ENCODE measurements at regions not wholly inside any gene's neighbourhood (a gene's known extent, or its start where the extent isn't known, plus 50 kb on each side); places are given as distances from the start of the nearest gene placed in this dataset.

- no peak for TF ChIP-seq CTCF (conservative IDR thresholded peaks at IDR 0.05; ENCODE audit: low read length)
- no peak overlapping the region for H3K4me3 ChIP-seq (ENCODE audit: low read length)
- no peak for DNase-seq (ENCODE audit: low read depth)
Measured at GRCh38 chrX:122914256-122914655, 269.8 kb upstream of the GRIA3 start.

DNA sequence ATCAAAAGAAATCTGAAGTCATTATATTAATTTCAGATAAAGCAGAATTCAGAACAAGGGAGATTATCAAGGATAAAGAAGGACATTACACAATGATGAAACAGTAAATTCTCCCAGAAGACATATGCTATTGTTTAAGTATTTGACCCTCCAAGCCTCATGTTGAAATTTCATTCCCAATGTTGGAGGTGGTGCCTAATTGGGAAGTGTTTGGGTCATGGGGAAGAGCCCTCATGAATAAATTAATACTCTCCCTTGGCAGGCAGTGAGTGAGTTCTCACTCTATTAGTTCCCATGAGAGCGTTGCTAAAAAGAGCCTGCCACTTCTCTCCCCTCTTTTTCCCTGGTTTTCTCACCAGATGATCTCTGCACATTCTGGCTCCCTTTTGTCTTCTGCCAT is 249.9 kb upstream of the GRIA3 start:
- no peak overlapping the region for H3K4me3 ChIP-seq (ENCODE audit: low read length)
- no peak for TF ChIP-seq CTCF (conservative IDR thresholded peaks at IDR 0.05; ENCODE audit: low read length)
- DNase-seq (ENCODE audit: low read depth), result peak; percentile 16

DNA sequence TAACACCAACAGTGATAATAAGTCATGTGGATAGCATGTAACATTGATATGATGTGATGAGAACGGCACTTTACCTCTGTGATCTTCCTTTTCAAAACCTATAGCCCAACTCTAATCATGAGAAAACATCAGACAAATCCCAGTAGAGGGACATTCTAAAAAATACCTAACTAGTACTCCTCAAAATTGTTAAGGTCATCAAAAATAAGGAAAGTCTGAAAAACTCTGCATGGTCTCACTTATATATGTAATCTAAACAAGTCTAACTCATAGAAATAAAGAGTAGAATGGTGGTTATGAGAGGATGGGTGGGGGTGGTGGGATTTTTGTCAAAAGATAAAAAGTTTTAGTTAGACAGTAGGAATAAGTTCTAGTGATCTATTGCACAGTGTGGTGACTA is 243.9 kb upstream of the GRIA3 start:
- DNase-seq (ENCODE audit: low read depth), result no peak
- no peak for TF ChIP-seq CTCF (conservative IDR thresholded peaks at IDR 0.05; ENCODE audit: low read length)
- no peak overlapping the region for H3K4me3 ChIP-seq (ENCODE audit: low read length)

DNA sequence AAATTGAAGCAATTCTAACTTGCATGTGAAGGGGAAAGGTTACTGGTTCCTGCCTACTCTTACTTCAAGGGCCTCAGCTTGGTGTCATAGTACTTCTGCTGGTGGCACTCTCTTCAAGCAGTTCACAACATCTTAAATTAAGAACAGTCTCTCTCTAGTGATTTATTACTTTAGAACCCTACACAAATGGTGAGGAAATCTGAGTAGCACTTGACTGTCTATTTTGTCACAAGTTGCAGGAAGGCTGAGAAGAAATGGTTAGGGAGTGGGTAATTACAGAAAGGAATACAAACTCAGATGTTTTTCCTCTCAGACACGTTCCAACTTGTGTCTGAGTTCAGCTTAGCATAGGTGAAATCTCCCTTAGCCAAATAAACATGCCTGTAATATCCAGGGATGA is 242.3 kb upstream of the GRIA3 start:
- no peak for TF ChIP-seq CTCF (conservative IDR thresholded peaks at IDR 0.05; ENCODE audit: low read length)
- H3K4me3 ChIP-seq (ENCODE audit: low read length), result no peak overlapping the region
- DNase-seq (ENCODE audit: low read depth), result no peak

DNA sequence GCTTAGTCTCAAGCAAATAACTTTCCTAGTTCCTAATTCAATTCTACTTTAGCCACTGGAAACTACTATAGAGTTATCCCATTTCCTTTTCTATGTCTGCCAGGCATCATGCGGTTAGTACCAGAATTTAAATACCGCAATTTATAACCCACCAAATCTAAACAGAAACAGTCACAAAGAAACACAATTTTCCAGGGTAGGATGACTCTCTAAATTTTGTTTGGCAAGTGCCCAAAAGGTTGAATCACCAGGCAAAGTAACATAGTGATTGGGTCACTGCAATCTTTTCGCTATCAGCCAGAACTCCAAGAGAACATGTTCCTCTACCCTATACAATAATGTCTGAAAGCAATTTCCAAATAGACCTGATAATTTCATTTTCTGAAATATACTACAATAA is 240.2 kb upstream of the GRIA3 start:
- no peak for TF ChIP-seq CTCF (conservative IDR thresholded peaks at IDR 0.05; ENCODE audit: low read length)
- peak; percentile 13 for DNase-seq (ENCODE audit: low read depth)
- no peak overlapping the region for H3K4me3 ChIP-seq (ENCODE audit: low read length)

DNA sequence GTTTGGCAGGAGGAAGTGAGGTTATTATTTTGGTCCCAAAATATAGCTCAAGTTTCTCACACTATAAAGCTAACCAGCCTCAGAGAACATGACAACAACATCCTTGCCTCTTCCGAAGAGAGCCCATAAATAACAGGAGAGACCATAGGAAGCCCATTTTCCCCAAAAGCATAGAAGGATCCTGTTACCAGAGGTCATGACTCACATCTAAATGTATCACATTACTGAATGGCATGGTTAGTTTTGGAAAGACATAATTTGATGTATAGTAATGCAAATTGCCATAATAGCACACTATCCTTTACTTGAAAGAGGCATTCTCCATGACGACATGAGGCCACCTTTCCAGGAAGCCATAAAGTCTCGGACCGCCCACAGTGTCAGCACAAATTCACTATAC is 238.8 kb upstream of the GRIA3 start:
- TF ChIP-seq CTCF (conservative IDR thresholded peaks at IDR 0.05; ENCODE audit: low read length), result no peak
- H3K4me3 ChIP-seq (ENCODE audit: low read length), result no peak overlapping the region
- DNase-seq (ENCODE audit: low read depth), result no peak

DNA sequence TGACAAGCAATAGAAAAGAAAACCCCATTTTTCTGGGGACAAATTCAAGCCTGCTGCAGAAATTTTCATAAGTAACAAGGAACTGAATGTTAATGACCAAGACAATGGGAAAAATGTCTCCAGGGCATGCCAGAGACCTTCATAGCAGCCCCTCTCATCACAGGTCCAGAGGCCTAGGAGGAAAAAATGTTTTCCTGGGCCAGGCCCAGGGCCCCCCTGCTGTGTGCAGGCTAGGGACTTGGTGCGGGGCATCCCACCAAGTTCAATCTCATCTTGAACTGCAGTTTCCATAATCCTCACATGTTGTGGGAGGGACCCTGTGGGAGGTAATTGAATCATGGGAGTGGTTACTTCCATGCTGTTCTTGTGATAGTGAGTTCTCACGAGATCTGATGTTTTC is 211.5 kb upstream of the GRIA3 start:
- no peak for DNase-seq (ENCODE audit: low read depth)
- H3K4me3 ChIP-seq (ENCODE audit: low read length), result no peak overlapping the region
- TF ChIP-seq CTCF (conservative IDR thresholded peaks at IDR 0.05; ENCODE audit: low read length), result no peak

Data from AG10803 (cell line).